Keratinocyte (primary cell): ENCODE measurements at regions not wholly inside any gene's neighbourhood (a gene's known extent, or its start where the extent isn't known, plus 50 kb on each side); places are given as distances from the start of the nearest gene placed in this dataset.

Source experiments
- DNase-seq: peaks from one replicate; pipeline ENCODE4 v3.0.0-alpha.2; 2011; ENCODE audit warnings: low read depth, missing footprints, low spot score
- FAIRE-seq: peaks from 2 replicates; lab custom pipeline; 2011; peaks lifted over from hg19 to GRCh38; lab: Jason Lieb, UNC
- H2AFZ ChIP-seq: 2 replicates; pipeline ENCODE4 v1.6.0; 2012; ENCODE audit warnings: low read length, control low read depth, inconsistent platforms; ENCODE audit not compliant: control insufficient read depth
- H3K27ac ChIP-seq: 2 replicates; pipeline ENCODE4 v1.5.1; 2011; ENCODE audit warnings: low read length; ENCODE audit not compliant: control insufficient read depth, insufficient read depth
- H3K27me3 ChIP-seq: 3 replicates; pipeline ENCODE4 v1.6.0; 2011; ENCODE audit warnings: low read length; ENCODE audit not compliant: control insufficient read depth, insufficient read depth; ENCODE audit errors: extremely low read depth
- H3K36me3 ChIP-seq, 2 experiments: 2 replicates in 1 of 2; 3 replicates in 1 of 2; pipeline ENCODE4 v1.5.1; 2011; ENCODE audit warnings: low read length in 2 of 2, mild to moderate bottlenecking in 1 of 2; ENCODE audit not compliant: control insufficient read depth in 2 of 2, insufficient read depth in 2 of 2; ENCODE audit errors: extremely low read depth in 1 of 2
- H3K4me1 ChIP-seq: 3 replicates; pipeline ENCODE4 v1.5.1; 2011; ENCODE audit warnings: low read length; ENCODE audit not compliant: control insufficient read depth, insufficient read depth; ENCODE audit errors: extremely low read depth
- H3K4me2 ChIP-seq: 3 replicates; pipeline ENCODE4 v1.6.0; 2011; ENCODE audit warnings: low read depth, low read length; ENCODE audit not compliant: control insufficient read depth, insufficient read depth; ENCODE audit errors: extremely low read depth
- H3K4me3 ChIP-seq, 3 experiments: fragments of 200-600 bp in 1 of 3; sonication (generic) in 1 of 3; 2 replicates in 2 of 3; 3 replicates in 1 of 3; pipeline ENCODE4 v1.5.1; 2011 to 2016; ENCODE audit warnings: low read length in 3 of 3, mild to moderate bottlenecking in 3 of 3, control low read depth in 2 of 3, inconsistent platforms in 1 of 3, low read depth in 1 of 3, mixed read lengths in 1 of 3, mixed run types in 1 of 3, moderate library complexity in 1 of 3; ENCODE audit not compliant: control insufficient read depth in 2 of 3, insufficient read depth in 2 of 3; ENCODE audit errors: extremely low read depth in 1 of 3
- H3K79me2 ChIP-seq: 2 replicates; pipeline ENCODE4 v1.6.0; 2012; ENCODE audit warnings: low read length; ENCODE audit not compliant: control insufficient read depth, insufficient read depth
- H3K9ac ChIP-seq: 3 replicates; pipeline ENCODE4 v1.6.0; 2011; ENCODE audit warnings: low read length; ENCODE audit not compliant: control insufficient read depth, insufficient read depth; ENCODE audit errors: extremely low read depth
- H3K9me1 ChIP-seq: 3 replicates; pipeline ENCODE4 v1.6.0; 2011; ENCODE audit warnings: low read length; ENCODE audit not compliant: control insufficient read depth, insufficient read depth; ENCODE audit errors: extremely low read depth
- H3K9me3 ChIP-seq: 2 replicates; pipeline ENCODE4 v1.5.1; 2012; ENCODE audit warnings: low read depth, low read length; ENCODE audit not compliant: control insufficient read depth
- H4K20me1 ChIP-seq: 3 replicates; pipeline ENCODE4 v1.6.0; 2011; ENCODE audit warnings: low read length; ENCODE audit not compliant: control insufficient read depth, insufficient read depth; ENCODE audit errors: extremely low read depth
- CTCF ChIP-seq, 3 experiments: IDR thresholded peaks in 1 of 3; conservative IDR thresholded peaks in 1 of 3; optimal IDR thresholded peaks in 1 of 3; 2 replicates in 2 of 3; 3 replicates in 1 of 3; pipeline versions ENCODE3 to v1.5.1; 2011; ENCODE audit warnings: low read length in 3 of 3, mild to moderate bottlenecking in 3 of 3, moderate library complexity in 2 of 3, control low read depth in 1 of 3, inconsistent platforms in 1 of 3; ENCODE audit not compliant: insufficient read depth in 2 of 3; ENCODE audit errors: extremely low read depth in 1 of 3
- EZH2 ChIP-seq: IDR thresholded peaks from one replicate; pipeline ENCODE4 v1.6.1; 2012; ENCODE audit warnings: inconsistent platforms, mild to moderate bottlenecking, low read length, moderate library complexity
- dilution Hi-C: fragments of 300-500 bp; cut with MboI; formaldehyde crosslinking; loops from one replicate; pipeline ENCODE4 v1.7.0; 2020; ENCODE audit warnings: low sequenced_read_pairs; ENCODE audit not compliant: extremely low pct_ligation_motif_present

GRCh38 chr12:91753649-91754048, 392.0 kb downstream of the BTG1 start:
- Histone ChIP-seq H3K27ac (no peak overlapping the region), H3K4me1 (no peaks in the 10 kb centered on the region), H3K9ac (no peak overlapping the region), H4K20me1 (no peaks in the 10 kb centered on the region), H3K27me3 (no peaks in the 10 kb centered on the region), H3K9me1 (no peaks in the 10 kb centered on the region), H3K4me2 (no peak overlapping the region), H3K79me2 (no peaks in the 10 kb centered on the region), H2AFZ (no peak overlapping the region), H3K4me3 (no peak overlapping the region), H3K9me3 (peaks cover 2% of the 10 kb centered on the region), H3K36me3 (no peaks in the 10 kb centered on the region)
- TF ChIP-seq EZH2 (no peak), CTCF (optimal IDR thresholded peaks at IDR 0.05 in 1 of 3, IDR thresholded peaks at IDR 0.05 in 1 of 3, conservative IDR thresholded peaks at IDR 0.05 in 1 of 3; ENCODE audit: extremely low read depth in 1 of 3, insufficient read depth in 2 of 3, low read length in 3 of 3) (no peak)
- FAIRE-seq: no peak
- dilution Hi-C loops: no loop called here
- no peak for DNase-seq

GRCh38 chr12:91746976-91747375, 398.7 kb downstream of the BTG1 start:
- no peak overlapping the region for H2AFZ ChIP-seq
- no peak overlapping the region for H3K4me3 ChIP-seq
- no peaks in the 10 kb centered on the region for H3K4me1 ChIP-seq
- no peaks in the 10 kb centered on the region for H3K27me3 ChIP-seq
- H3K9ac ChIP-seq: no peak overlapping the region
- no peaks in the 10 kb centered on the region for H3K36me3 ChIP-seq
- dilution Hi-C loops: no loop called here
- no peak overlapping the region for H3K27ac ChIP-seq
- H4K20me1 ChIP-seq: no peaks in the 10 kb centered on the region
- H3K9me1 ChIP-seq: no peaks in the 10 kb centered on the region
- FAIRE-seq: no peak
- H3K79me2 ChIP-seq: no peaks in the 10 kb centered on the region
- no peaks in the 10 kb centered on the region for H3K9me3 ChIP-seq
- TF ChIP-seq EZH2: no peak
- TF ChIP-seq CTCF (optimal IDR thresholded peaks at IDR 0.05 in 1 of 3, IDR thresholded peaks at IDR 0.05 in 1 of 3, conservative IDR thresholded peaks at IDR 0.05 in 1 of 3; ENCODE audit: extremely low read depth in 1 of 3, insufficient read depth in 2 of 3, low read length in 3 of 3): no peak
- DNase-seq: no peak
- H3K4me2 ChIP-seq: no peak overlapping the region
